ENCODE measurements at regions not wholly inside any gene's neighbourhood (a gene's known extent, or its start where the extent isn't known, plus 50 kb on each side); places are given as distances from the start of the nearest gene placed in this dataset.

- Histone ChIP-seq H3K27ac (no peak overlapping the region), H3K4me3 (ENCODE audit: low read depth, low read length) (no peak overlapping the region), H3K36me3 (replicated peaks) (no peaks in the 10 kb centered on the region), H3K27me3 (replicated peaks) (no peaks in the 10 kb centered on the region)
- DNase-seq: no peak
- no peak for TF ChIP-seq CTCF (IDR thresholded peaks at IDR 0.05; ENCODE audit: low read depth, low read length, missing control alignments)
- in situ Hi-C loops (cut with HindIII; ENCODE audit: low pct_ligation_motif_present, low sequenced_read_pairs): no loop called here
Measured at GRCh38 chr12:67147030-67147429, 122.1 kb upstream of the CAND1 start.

- in situ Hi-C loops (cut with HindIII; ENCODE audit: low pct_ligation_motif_present, low sequenced_read_pairs): no loop called here
- Histone ChIP-seq H3K27me3 (replicated peaks) (no peaks in the 10 kb centered on the region), H3K36me3 (replicated peaks) (no peaks in the 10 kb centered on the region), H3K4me3 (ENCODE audit: low read depth, low read length) (no peak overlapping the region), H3K27ac (no peak overlapping the region)
- TF ChIP-seq CTCF (IDR thresholded peaks at IDR 0.05; ENCODE audit: low read depth, low read length, missing control alignments): no peak
- no peak for DNase-seq
Measured at GRCh38 chr12:67147447-67147846, 121.7 kb upstream of the CAND1 start.

- no peaks in the 10 kb centered on the region for H3K27me3 ChIP-seq (replicated peaks)
- H3K4me3 ChIP-seq (ENCODE audit: low read depth, low read length): no peak overlapping the region
- TF ChIP-seq CTCF (IDR thresholded peaks at IDR 0.05; ENCODE audit: low read depth, low read length, missing control alignments): no peak
- no peaks in the 10 kb centered on the region for H3K36me3 ChIP-seq (replicated peaks)
- in situ Hi-C loops (cut with HindIII; ENCODE audit: low pct_ligation_motif_present, low sequenced_read_pairs): no loop called here
- DNase-seq: no peak
- no peak overlapping the region for H3K27ac ChIP-seq
Measured at GRCh38 chr12:67148265-67148664, 120.9 kb upstream of the CAND1 start.

- TF ChIP-seq CTCF (IDR thresholded peaks at IDR 0.05; ENCODE audit: low read depth, low read length, missing control alignments): no peak
- Histone ChIP-seq H3K27me3 (replicated peaks) (no peaks in the 10 kb centered on the region), H3K36me3 (replicated peaks) (no peaks in the 10 kb centered on the region), H3K4me3 (ENCODE audit: low read depth, low read length) (no peak overlapping the region), H3K27ac (no peak overlapping the region)
- no peak for DNase-seq
- in situ Hi-C loops (cut with HindIII; ENCODE audit: low pct_ligation_motif_present, low sequenced_read_pairs): no loop called here
Measured at GRCh38 chr12:67151886-67152285, 117.3 kb upstream of the CAND1 start.

GRCh38 chr12:67152451-67152850 is 116.7 kb upstream of the CAND1 start:
- in situ Hi-C loops (cut with HindIII; ENCODE audit: low pct_ligation_motif_present, low sequenced_read_pairs): no loop called here

More at GRCh38 chr12:67152451-67152850, 116.7 kb upstream of the CAND1 start:
- Histone ChIP-seq H3K4me3 (ENCODE audit: low read depth, low read length) (no peak overlapping the region), H3K36me3 (replicated peaks) (no peaks in the 10 kb centered on the region), H3K27ac (no peak overlapping the region), H3K27me3 (replicated peaks) (no peaks in the 10 kb centered on the region)
- DNase-seq: no peak
- TF ChIP-seq CTCF (IDR thresholded peaks at IDR 0.05; ENCODE audit: low read depth, low read length, missing control alignments): no peak

All from brain microvascular endothelial cell (primary cell).